ENCODE measurements at regions not wholly inside any gene's neighbourhood (a gene's known extent, or its start where the extent isn't known, plus 50 kb on each side); places are given as distances from the start of the nearest gene placed in this dataset.

- TF ChIP-seq YY1 (IDR thresholded peaks at IDR 0.05; ENCODE audit: extremely low read depth, insufficient replicate concordance, low read depth, low read length) (peak; percentile 40), POLR2A (IDR thresholded peaks at IDR 0.05; ENCODE audit: borderline replicate concordance, extremely low read depth, insufficient read depth, insufficient read length) (no peak), FOSL1 (IDR thresholded peaks at IDR 0.05; ENCODE audit: low read depth) (peak; percentile 94), POLR2AphosphoS5 (IDR thresholded peaks at IDR 0.05; ENCODE audit: low read depth, low read length) (peak; percentile 24; the same call in 1 of the 2 replicates), SIN3A (IDR thresholded peaks at IDR 0.05; ENCODE audit: low read depth) (no peak), EZH2phosphoT487 (IDR thresholded peaks at IDR 0.05; ENCODE audit: borderline replicate concordance) (no peak), JUND (IDR thresholded peaks at IDR 0.05) (peak; percentile 94), ATF3 (IDR thresholded peaks at IDR 0.05) (no peak), ELF1 (IDR thresholded peaks at IDR 0.05; ENCODE audit: borderline replicate concordance, low read depth) (no peak), ZBTB33 (IDR thresholded peaks at IDR 0.05; ENCODE audit: extremely low read depth, insufficient replicate concordance, low read length) (no peak), ZNF274 (IDR thresholded peaks at IDR 0.05; ENCODE audit: low read depth, low read length) (no peak), EGR1 (IDR thresholded peaks at IDR 0.05; ENCODE audit: low read depth) (no peak)
These were observed 59.0 kb downstream of the PRR15 start (continued) for GRCh38 chr7:29622335-29623265.

GRCh38 chr7:29623973-29624372 is 60.3 kb downstream of the PRR15 start:
- ChIA-PET CTCF (interaction anchor here (1.0 to 1.6 kb wide), 2 partner anchors 15 to 297 kb away, joined by 3 to 4 read pairs; no protein-coding TSS in a partner anchor), POLR2A (no interaction called here), RAD21 (ENCODE audit: low non-redundant PET in 1 of 2, low total read pairs in 2 of 2, uncharacterized antibody in 2 of 2, unreplicated experiment in 2 of 2) (no interaction called here)
- H3K4me2 ChIP-seq (ENCODE audit: low read length), result no peak overlapping the region
- H4K20me1 ChIP-seq (ENCODE audit: insufficient read depth), result no peaks in the 10 kb centered on the region
- H3K4me1 ChIP-seq (ENCODE audit: control insufficient read depth in 1 of 2, insufficient read depth in 2 of 2, low read length in 2 of 2), result peaks cover 8 to 21% of the 10 kb centered on the region in 2 experiments; a peak in 3 of 4 replicates
- H3K27ac ChIP-seq (ENCODE audit: low read depth, low read length), result no peak overlapping the region
- no peaks in the 10 kb centered on the region for H3K36me3 ChIP-seq (ENCODE audit: control insufficient read depth in 1 of 2, insufficient read depth in 2 of 2, low read length in 2 of 2)
- H3K27me3 ChIP-seq (ENCODE audit: insufficient read depth, low read length), result no peaks in the 10 kb centered on the region
- ATAC-seq (no peak), DNase-seq (ENCODE audit: low read depth, low spot score) (no peak)
- intact Hi-C loops (cut with micrococcal nuclease), result no loop called here
- H2AFZ ChIP-seq (ENCODE audit: low read depth, low read length, poor library complexity, severe bottlenecking), result no peak overlapping the region
- no peak overlapping the region for H3K9ac ChIP-seq (ENCODE audit: low read length)
- H3K9me2 ChIP-seq (ENCODE audit: insufficient read depth), result no peaks in the 10 kb centered on the region
- BruUV-seq (replicated peaks), result no TSS peak
- H3K9me3 ChIP-seq (ENCODE audit: control insufficient read depth in 1 of 2, insufficient read depth in 1 of 2, low read depth in 1 of 2, low read length in 2 of 2), result no peaks in the 10 kb centered on the region
- H3K79me2 ChIP-seq (ENCODE audit: insufficient read depth, low read length), result no peaks in the 10 kb centered on the region
- H3K4me3 ChIP-seq (replicated peaks in 1 of 2; ENCODE audit: low read depth in 1 of 2, low read length in 2 of 2), result no peak overlapping the region
- TF ChIP-seq TCF7L2 (IDR thresholded peaks at IDR 0.05; ENCODE audit: borderline replicate concordance, extremely low read depth, insufficient read depth, insufficient read length) (no peak), ZFX (IDR thresholded peaks at IDR 0.05) (no peak), SRF (IDR thresholded peaks at IDR 0.05; ENCODE audit: low read depth) (no peak), CBX3 (IDR thresholded peaks at IDR 0.05; ENCODE audit: low read depth) (no peak), EGR1 (IDR thresholded peaks at IDR 0.05; ENCODE audit: low read depth) (no peak), ATF3 (IDR thresholded peaks at IDR 0.05) (no peak), RAD21 (IDR thresholded peaks at IDR 0.05; ENCODE audit: low read depth) (no peak), EZH2phosphoT487 (IDR thresholded peaks at IDR 0.05; ENCODE audit: borderline replicate concordance) (no peak), MAX (IDR thresholded peaks at IDR 0.05) (no peak), CTCF (IDR thresholded peaks at IDR 0.05 in 2 of 3, conservative IDR thresholded peaks at IDR 0.05 in 1 of 3; ENCODE audit: borderline replicate concordance in 1 of 3, insufficient read depth in 1 of 3, low read depth in 2 of 3, low read length in 2 of 3) (no peak), SIN3A (IDR thresholded peaks at IDR 0.05; ENCODE audit: low read depth) (no peak)
